ENCODE measurements at regions not wholly inside any gene's neighbourhood (a gene's known extent, or its start where the extent isn't known, plus 50 kb on each side); places are given as distances from the start of the nearest gene placed in this dataset.

DNA sequence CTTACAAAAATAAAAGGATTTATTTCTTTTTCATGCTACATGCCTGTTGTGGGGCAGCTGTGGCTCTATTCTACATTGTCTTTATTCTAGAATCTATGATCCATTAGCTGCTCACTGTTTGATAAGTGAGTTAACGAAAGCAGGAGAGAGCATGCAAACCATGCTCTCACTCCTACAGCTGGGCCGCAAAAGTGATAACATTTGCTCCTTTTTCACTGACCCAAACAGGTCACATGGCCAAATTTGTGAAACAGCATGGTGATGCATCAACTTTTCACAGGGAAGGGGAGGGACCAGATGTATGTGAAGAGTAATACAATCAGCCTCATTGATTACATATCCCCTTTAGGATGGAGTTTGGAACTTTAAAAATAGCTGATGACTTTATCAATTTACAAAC is 456.9 kb upstream of the SYT1 start:
- DNase-seq = peak; percentile 16

DNA sequence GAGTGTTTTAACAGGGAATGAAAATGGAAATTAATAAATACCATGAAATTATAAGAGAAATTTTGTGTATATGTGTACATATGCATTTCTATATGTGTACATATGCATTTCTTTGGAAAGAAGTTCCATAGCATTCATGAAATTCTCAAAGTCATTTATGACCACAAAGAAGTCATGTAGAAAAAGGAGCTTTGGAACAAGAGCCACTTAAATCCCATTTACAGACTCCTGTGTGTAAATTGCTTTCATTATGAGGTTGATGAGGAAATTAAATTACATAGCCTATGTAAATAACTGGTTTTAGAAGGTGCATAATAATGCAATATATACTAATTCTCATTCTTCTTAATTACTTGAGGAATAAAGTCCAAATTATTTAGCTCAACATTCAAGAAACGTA is 450.5 kb upstream of the SYT1 start:
- DNase-seq = no peak

DNA sequence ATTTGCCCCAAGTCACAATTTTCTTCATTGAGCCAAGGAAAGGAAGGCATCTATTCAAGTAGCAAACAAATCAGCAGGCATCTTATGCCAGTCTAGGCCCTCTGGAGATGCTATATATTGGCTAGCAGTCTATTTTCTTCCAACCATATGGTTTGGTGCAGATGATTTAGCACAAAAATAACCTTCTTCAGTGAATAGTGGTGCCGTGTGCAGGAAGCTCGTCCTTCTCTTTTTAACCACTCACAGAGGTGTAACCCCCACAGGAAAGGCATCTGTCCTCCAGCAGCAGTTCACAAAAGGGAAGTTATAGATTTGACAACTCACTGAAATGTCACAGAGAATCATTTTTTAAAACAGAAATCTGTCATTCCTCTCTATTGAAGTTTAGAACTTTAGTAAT is 445.7 kb upstream of the SYT1 start:
- no peak for DNase-seq

DNA sequence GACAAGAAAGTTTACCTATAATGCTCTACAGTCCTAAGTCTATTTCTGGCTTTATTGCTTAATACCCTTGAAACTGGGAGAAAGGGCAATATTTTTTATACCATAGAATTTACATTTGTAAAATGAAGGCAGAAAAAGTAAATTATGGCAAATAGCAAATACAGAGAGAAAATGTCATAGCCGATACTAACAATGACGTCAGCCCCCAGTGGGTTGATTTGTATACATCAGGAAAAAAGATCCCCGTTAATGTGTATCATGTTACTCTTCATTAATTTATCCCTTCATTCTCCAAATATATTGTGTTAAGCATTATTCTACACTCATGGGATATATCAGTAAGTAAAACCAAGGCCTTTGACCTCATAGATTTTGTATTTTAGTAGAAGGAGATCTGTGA is 445.1 kb upstream of the SYT1 start:
- DNase-seq = no peak

DNA sequence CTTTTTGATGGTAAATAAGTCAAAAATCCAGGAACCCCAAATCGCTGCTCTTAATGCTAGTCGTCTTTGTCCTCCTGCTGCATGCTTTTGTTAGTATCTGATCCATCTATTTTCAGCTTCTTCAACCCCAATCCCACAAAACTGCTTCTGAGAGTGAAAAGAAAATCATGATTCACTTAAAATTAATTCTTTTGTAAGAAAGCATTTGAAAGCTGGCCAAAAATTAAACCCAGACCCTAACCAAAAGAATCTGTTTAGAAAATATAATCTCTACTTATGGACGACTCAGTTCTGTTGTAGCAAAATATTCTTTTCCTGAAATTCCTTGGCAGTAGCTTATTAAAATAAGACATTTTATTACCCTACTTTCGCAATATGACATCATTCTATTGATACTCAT is 443.6 kb upstream of the SYT1 start:
- no peak for DNase-seq

DNA sequence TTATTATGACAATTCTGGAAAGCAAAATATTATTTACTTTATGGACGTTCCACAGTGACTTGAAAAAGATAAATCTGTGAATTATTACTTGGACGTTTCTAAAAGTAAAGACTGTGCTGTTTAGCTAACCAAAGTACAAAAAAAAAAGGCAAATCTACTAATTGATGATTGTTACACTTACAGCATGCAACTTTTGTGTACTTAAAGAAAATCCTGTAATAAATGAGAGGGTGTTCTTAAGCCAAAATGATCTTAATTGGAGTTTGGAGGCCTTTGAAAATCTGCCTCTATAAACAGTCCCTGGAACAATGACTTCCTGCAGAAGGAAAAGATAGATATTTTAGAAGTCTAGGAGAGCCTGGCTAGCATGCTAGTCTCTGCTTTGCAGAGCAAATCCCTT is 434.0 kb upstream of the SYT1 start:
- DNase-seq = no peak

DNA sequence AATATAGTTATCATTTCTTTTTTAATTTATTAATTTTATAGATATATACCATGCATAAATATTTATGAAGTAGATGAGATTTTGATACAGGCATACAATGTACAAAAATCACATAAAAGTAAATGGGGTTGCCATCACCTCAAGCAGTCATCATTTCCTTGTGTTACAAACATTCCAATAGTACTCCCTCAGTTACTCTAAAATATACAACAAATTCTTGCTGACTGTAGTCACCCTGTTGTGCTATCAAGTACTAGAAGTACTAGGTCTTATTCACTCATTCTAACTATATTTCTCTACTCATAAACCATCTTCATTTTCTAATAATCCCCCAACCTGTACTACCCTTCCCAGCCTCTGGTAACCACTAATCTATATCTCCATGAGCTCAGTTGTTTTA is 432.6 kb upstream of the SYT1 start:
- no peak for DNase-seq

DNA sequence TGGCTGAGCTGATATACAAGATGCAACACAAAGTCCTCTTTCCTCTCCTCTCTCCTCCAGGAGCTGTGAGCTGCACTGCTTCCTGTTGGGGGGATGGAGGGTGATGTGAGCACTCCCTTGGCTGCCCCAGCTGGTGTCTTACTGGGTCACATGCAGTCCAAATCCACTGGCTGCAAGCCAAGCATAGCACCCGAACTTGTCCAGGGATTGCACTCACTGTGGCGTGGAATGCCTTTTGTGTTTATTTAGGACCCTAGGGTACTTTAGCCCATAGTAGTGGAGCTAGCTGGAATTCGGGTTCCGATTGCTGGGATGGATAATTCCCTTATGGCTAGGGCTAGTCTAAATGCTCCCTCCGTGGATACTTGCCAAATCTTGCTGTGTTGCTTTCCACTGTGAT is 424.9 kb upstream of the SYT1 start:
- no peak for DNase-seq

- no peak for DNase-seq
These were observed 422.7 kb upstream of the SYT1 start for GRCh38 chr12:78441737-78442453.

- no peak for DNase-seq
These were observed 422.1 kb upstream of the SYT1 start for GRCh38 chr12:78442454-78442801.

- DNase-seq = no peak
These were observed 418.0 kb upstream of the SYT1 start for GRCh38 chr12:78446555-78446954.

DNA sequence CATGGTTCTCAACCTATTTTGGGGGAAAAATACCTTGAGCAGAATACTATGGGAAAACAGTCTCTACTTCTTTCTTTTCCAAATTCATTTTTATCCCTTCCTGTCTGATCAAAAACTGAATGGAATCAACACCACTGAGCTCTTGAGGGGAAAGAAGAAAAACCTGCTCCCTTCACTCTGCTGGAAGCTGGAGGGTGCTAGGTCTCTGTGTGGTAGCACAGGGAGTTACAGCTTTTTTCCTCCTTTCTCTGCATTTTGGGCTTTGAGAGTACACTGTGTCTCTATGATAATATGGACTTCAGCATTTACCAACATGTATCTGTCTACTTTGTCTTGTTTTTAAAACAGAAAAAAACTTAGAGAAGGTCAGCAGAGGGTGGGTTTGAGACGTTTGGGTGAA is 417.2 kb upstream of the SYT1 start:
- DNase-seq = no peak

GRCh38 chr12:78448692-78449091 is 415.9 kb upstream of the SYT1 start:
- DNase-seq = no peak

DNA sequence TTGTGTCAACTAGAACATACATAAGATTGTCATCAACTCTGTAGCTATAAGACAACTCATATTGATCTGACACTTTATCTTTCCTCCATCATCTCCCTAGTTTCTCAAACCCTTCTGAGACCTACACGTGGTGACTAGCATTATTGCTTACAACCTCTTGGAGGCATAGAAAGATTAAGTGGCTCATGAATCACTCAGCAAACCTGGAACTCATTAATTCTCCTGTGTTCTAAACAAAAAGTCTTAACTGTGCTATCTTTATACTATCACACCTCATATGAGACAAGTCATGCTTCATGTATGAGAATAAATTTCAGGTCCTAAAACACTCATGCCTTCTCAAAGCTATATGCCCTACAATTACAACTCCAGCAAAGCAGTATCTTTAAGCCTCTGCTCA is 408.6 kb upstream of the SYT1 start:
- DNase-seq = no peak

DNA sequence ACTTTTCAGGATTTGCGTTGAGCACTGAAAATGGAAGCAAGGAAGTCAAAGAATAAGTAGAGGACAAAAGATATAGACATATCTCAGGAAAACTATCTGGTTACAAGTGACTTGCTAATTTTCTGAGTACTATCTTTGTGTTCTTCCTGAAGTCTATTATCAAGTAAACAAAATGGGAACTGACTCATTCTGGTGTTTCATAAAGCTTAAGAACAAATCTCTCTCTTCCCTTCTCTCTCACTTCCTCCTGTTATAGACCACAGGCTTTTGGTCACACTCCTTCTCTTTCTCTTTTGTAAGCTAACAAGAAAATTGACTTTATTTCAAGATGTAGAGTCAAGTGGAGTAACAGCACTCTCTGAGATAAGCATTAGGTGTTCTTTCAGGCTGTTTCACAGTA is 406.6 kb upstream of the SYT1 start:
- no peak for DNase-seq

DNA sequence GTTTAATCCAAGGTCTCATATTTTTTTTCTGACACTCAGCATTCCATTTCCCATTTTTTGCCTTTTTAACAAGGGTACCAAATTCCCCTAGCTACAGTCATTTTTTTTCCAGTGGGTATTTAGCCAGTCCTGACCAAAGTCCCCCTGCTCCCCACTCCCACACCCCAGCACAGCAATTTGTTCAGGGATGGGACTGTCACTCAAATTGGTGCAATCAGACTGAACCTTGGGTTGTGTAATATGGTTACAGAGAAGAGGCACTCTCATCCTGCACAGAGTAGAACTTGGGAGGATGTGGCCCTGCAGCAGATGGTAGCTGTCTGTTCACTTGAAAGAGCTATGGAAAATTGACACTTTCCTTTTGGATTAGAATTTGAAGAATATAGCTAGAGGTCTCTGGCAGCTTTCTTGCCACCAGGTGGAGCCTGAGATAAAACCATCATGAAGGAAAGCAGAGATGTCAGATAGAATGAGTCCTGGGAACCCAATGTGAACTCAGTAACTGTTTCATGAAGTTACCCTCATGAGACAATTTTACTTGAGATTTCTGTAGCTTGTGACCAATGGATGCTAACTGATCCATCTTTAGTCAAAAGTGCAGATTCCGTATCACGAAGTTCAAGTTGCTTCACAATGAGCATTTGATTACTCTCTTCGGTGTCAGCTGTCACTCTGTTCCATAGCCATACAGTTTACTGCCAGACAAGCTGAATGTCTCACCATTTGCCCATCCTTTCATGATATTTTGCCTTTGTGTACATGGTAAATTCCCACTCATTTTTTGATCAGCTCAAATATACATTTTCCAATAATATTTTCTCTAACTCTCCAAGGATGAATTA is 394.0 kb upstream of the SYT1 start:
- DNase-seq = peak; percentile 16

DNA sequence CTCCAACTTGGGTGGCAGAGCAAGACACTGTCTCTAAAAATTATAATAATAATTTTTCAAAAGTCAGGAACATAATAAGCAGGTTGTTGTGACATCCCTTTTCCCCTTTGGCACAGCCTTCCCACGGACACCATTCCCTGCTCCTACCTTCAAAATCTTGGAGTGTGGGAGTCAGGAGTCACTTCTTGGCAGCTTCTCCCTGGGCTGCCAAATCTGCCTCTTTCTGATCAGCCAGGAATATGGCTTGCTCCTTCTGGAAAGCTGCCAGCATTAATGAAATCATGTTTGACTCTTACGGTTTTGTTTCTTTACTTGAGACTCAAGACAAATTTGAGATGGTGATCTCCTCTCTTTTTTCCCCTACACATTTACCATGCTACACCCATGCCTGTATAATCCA is 391.4 kb upstream of the SYT1 start:
- no peak for DNase-seq

DNA sequence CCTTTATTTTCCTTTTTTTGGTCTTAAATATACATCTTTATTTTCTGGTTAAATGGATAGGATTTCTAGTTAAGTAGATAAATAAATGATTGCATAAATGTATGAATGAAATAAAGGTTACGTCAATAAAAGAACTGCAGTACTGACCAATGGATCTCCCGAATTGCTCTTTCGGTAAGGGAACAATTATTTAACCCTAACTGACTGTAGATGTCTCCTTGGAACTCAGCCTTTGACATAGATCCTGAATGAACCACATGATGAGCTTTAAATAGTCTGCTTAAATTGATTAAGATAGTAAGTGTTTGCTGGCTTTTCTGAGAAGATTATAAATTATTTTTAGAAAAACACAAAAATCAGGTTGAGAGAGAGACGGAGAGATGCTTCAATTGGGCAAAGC is 391.0 kb upstream of the SYT1 start:
- DNase-seq = no peak

- DNase-seq = no peak
These were observed 380.7 kb upstream of the SYT1 start for GRCh38 chr12:78483767-78484315.

- no peak for DNase-seq
These were observed 374.6 kb upstream of the SYT1 start for GRCh38 chr12:78489990-78490389.

DNA sequence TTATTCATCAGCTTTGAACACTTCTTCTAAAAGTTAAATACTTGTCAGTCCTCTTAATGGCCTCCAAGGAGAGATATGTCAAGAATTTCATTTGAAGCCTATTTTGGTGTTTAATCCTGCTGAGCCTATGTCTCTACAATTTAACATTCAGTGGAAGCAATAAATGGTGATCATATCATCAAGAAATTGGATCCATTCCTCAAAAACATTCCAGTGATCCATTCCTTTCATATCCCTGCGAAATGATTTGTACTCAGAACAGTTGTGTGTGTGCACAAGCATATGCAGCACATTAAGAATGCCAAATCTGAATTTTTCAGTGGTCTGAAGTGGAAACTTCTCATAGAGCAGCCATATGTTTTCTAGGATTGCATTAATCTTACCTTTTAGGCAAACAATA is 373.7 kb upstream of the SYT1 start:
- no peak for DNase-seq

- no peak for DNase-seq
These were observed 369.7 kb upstream of the SYT1 start for GRCh38 chr12:78494911-78495310.

DNA sequence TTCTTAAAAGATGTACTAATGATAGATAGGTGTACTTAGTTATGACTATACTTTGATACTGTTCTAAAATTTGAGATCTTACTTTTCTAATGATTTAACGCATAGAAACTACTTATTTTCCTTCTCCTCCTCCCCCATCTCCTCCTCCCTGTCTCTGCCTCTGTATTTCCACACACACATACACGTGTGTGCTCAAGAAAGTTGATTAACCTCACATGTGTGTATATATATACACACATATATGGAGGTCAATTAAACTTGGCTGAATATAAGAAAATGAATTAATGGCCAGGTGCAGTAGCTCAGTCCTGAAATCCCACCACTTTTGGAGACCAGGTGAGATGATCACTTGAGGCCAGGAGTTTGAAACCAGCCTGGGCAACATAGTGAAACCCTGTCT is 362.7 kb upstream of the SYT1 start:
- DNase-seq = no peak

DNA sequence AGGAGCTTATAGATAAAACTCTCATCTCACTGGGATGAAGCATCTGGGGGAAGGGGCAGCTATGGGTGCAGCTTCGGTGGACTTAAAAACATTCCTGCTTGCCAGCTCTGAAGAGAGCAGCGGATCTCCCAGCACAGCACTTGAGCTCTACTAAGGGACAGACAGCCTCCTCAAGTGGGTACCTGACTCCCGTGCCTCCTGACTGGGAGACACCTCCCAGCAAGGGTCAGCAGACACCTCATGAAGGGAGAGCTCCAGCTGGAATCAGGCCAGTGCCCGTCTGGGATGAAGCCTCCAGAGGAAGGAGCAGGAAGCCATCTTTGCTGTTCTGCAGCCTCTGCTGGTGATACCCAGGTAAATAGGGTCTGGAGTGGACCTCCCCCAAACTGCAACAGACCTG is 345.2 kb upstream of the SYT1 start:
- DNase-seq = no peak

Data from SHP77 treated with DMSO at 0.1 percent for 48 hours (cell line).